Esophagus muscularis mucosa (tissue), 4 donors: ENCODE measurements at regions not wholly inside any gene's neighbourhood (a gene's known extent, or its start where the extent isn't known, plus 50 kb on each side); places are given as distances from the start of the nearest gene placed in this dataset.
"Not testable (repeated sequence)": the region's sequence is repeated elsewhere in the genome, so short reads cannot be mapped to it uniquely, and the experiment has no call there.

Experiments
- DNase-seq: peaks from one replicate; pipeline ENCODE4 v3.0.0-alpha.2; 2017; ENCODE audit errors: extremely low spot score
- H3K27ac ChIP-seq, 4 donors: fragments of 200-600 bp; sonication (generic); replicated peaks in 1 of 4; 1 replicate in 3 of 4; 2 replicates in 1 of 4; pipeline ENCODE4 v1.5.1; 2016 to 2019; ENCODE audit warnings: mild to moderate bottlenecking in 1 of 4
- H3K27me3 ChIP-seq, 4 donors: fragments of 200-600 bp; sonication (generic); one replicate each; pipeline versions ENCODE4 v1.5.1 to v1.6.0; 2016 to 2019
- H3K36me3 ChIP-seq, 4 donors: fragments of 200-600 bp; sonication (generic); one replicate each; pipeline ENCODE4 v1.5.1; 2016 to 2019
- H3K4me1 ChIP-seq, 4 donors: fragments of 200-600 bp; sonication (generic); one replicate each; pipeline ENCODE4 v1.5.1; 2016 to 2019
- H3K4me3 ChIP-seq, 4 donors: fragments of 200-600 bp; sonication (generic); 1 replicate in 2 of 4; 2 replicates in 2 of 4; pipeline ENCODE4 v1.5.1; 2016 to 2019; ENCODE audit warnings: mild to moderate bottlenecking in 4 of 4, moderate library complexity in 1 of 4
- H3K9me3 ChIP-seq, 4 donors: fragments of 200-600 bp; sonication (generic); 1 replicate in 3 of 4; 2 replicates in 1 of 4; pipeline ENCODE4 v1.5.1; 2016 to 2019
- EP300 ChIP-seq: sonication (generic); formaldehyde crosslinking; IDR thresholded peaks from one replicate; pipeline ENCODE4 v1.6.1; 2017; ENCODE audit warnings: antibody characterized with exemption
- POLR2A ChIP-seq: fragments of 450-650 bp; IDR thresholded peaks from one replicate; pipeline ENCODE4 v1.6.1; 2017; ENCODE audit warnings: antibody characterized with exemption, moderate library complexity, mild to moderate bottlenecking, low read depth
- POLR2AphosphoS5 ChIP-seq, 2 donors: sonication (generic); formaldehyde crosslinking; IDR thresholded peaks; one replicate each; pipeline ENCODE4 v1.6.1; 2017; ENCODE audit warnings: antibody characterized with exemption in 2 of 2
- WGBS: methylation state at CpG from one replicate; pipeline ENCODE4 v1.1.5; 2018; 5-methylcytosine and 5-hydroxymethylcytosine counted together
- intact Hi-C: fragments of 100-400 bp; cut with DNase I; formaldehyde crosslinking; loops from one replicate; pipeline ENCODE4 v1.15.1; 2023
- TF ChIP-seq, protein P1 (sequence below), 3 experiments: fragments of 200-600 bp in 2 of 3; fragments of 450-650 bp in 1 of 3; sonication (generic) in 2 of 3; IDR thresholded peaks; one replicate each; pipeline ENCODE4 v1.5.1; 2017 to 2019; ENCODE audit warnings: antibody characterized with exemption in 3 of 3, mild to moderate bottlenecking in 2 of 3, moderate library complexity in 1 of 3

DNA sequence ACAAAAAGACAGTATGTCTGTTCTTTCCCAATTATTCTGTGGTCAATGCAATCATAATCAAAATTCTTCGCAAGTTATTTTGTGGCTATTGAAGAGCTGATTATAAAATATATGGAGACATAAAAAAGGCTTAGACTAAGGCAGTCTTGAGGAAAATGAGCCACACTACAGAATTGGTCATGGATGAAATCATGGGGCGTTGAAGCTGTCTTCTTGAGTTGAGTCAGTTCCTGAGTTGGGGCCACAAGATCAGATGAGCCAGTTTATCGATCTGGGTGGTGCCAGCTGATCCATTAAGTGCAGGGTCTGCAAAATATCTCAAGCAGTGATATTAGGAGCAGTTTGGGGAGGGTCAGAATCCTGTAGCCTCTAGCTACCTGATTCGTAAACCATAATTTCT is 96.9 kb upstream of the NUTM2F start:
- H3K4me1 ChIP-seq, H3K27ac ChIP-seq, H3K9me3 ChIP-seq, H3K27me3 ChIP-seq, H3K36me3 ChIP-seq, H3K4me3 ChIP-seq, DNase-seq, intact Hi-C loops: not testable (repeated sequence)
- WGBS: 93% methylated on average over 3 of the region's 4 CpGs

DNA sequence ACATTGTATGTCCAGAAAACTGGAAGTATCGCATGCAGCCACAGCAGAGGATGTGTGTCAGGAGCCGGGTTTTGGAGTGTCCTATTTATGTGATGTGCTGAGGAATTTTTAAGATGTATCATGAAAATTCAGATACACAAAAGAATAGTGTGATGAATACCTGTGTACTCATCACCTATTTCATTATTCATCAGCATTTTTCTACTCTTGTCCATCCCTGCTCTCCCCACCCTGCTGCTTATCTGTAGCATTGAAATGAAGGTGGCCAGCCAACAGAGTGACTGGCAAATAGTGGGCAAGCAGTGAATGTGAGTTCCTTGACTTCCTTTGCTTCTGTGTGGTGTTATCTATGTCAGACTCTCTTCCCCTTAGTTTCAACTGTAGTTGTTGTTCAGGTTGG is 108.7 kb upstream of the NUTM2F start:
- H3K4me1 ChIP-seq, H3K9me3 ChIP-seq, intact Hi-C loops, H3K27me3 ChIP-seq, H3K4me3 ChIP-seq, H3K27ac ChIP-seq, DNase-seq: not testable (repeated sequence)
- no CpG with 5 or more reads among the region's 2 CpGs for WGBS
- peaks cover under 1 to 23% (median 4%) of the 10 kb centered on the region in 4 donors for H3K36me3 ChIP-seq

DNA sequence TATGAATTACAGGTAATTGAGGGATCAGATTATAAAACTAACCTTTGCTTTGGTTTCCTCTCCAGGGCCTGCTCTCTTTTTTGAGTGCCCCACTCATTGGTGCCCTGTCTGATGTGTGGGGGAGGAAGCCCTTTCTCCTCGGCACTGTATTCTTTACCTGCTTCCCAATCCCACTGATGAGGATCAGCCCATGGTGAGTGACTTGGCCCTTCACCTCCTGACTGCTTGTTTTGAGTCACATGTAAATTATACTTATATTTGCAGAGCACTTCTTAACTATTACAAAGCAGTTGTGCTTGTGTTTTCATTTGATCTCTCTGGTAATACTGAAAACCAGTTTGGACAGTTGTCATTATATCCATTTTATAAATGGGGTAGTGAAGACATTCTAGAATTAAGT is 109.9 kb upstream of the NUTM2F start:
- peaks cover 4 to 34% (median 14%) of the 10 kb centered on the region in 4 donors for H3K36me3 ChIP-seq
- 100% methylated on average over 1 of the region's 1 CpG for WGBS
- H3K4me3 ChIP-seq, DNase-seq, H3K27ac ChIP-seq, intact Hi-C loops, H3K27me3 ChIP-seq, H3K4me1 ChIP-seq, H3K9me3 ChIP-seq: not testable (repeated sequence)

DNA sequence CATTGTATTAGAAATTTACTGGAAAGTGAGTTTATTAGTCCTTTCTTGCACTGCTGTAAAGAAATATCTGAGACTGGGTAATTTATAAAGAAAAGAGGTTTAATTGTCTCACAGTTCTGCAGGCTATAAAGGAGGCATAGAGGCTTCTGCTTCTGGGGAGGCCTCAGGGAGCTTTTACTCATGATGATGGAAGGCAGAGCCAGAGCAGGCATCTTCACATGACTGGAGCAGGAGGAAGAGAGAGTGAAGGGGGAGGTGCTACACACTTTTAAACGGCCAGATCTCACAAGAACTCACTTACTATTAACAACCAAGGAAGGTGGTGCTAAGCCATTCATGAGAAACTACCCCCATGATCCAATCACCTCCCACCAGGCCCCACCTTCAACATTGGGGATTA is 112.7 kb upstream of the NUTM2F start:
- H3K4me1 ChIP-seq, DNase-seq, H3K27me3 ChIP-seq, intact Hi-C loops, H3K4me3 ChIP-seq, H3K27ac ChIP-seq, H3K9me3 ChIP-seq: not testable (repeated sequence)
- WGBS: 50% methylated on average over 1 of the region's 1 CpG
- peaks cover 10 to 45% (median 14%) of the 10 kb centered on the region in 4 donors for H3K36me3 ChIP-seq

DNA sequence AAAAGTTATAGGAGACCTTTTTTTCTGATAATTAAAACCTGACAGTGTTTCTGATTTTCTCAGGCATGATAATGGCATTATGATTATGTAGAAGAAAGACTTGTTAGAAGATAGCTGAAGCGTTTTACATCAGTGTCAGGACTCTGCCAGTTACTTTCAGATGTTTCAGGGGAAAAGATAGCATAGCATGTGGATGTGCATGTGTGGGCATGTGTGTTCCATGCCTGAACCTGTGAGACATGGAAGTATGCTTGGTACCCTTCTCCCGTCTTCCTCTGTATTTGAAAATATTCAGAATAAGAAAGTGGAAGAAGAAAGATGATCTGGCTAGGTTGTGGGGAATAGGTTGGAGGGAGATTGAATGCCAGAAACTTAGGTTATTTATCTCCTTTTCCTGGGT is 113.1 kb upstream of the PCAT7 start:
- no peak overlapping the region for H3K27ac ChIP-seq
- no peaks in the 10 kb centered on the region for H3K9me3 ChIP-seq
- WGBS: 91% methylated on average over 2 of the region's 2 CpGs
- peaks cover 0 to 7% (median 2%) of the 10 kb centered on the region in 4 donors for H3K4me1 ChIP-seq
- peaks cover 10 to 45% (median 14%) of the 10 kb centered on the region in 4 donors for H3K36me3 ChIP-seq
- TF ChIP-seq, protein P1, sequence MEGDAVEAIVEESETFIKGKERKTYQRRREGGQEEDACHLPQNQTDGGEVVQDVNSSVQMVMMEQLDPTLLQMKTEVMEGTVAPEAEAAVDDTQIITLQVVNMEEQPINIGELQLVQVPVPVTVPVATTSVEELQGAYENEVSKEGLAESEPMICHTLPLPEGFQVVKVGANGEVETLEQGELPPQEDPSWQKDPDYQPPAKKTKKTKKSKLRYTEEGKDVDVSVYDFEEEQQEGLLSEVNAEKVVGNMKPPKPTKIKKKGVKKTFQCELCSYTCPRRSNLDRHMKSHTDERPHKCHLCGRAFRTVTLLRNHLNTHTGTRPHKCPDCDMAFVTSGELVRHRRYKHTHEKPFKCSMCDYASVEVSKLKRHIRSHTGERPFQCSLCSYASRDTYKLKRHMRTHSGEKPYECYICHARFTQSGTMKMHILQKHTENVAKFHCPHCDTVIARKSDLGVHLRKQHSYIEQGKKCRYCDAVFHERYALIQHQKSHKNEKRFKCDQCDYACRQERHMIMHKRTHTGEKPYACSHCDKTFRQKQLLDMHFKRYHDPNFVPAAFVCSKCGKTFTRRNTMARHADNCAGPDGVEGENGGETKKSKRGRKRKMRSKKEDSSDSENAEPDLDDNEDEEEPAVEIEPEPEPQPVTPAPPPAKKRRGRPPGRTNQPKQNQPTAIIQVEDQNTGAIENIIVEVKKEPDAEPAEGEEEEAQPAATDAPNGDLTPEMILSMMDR (IDR thresholded peaks at IDR 0.05): no peak
- TF ChIP-seq POLR2A (no peak), POLR2AphosphoS5 (IDR thresholded peaks at IDR 0.05) (no peak), EP300 (no peak)
- no peak for DNase-seq
- intact Hi-C loops: no loop called here
- no peak overlapping the region for H3K4me3 ChIP-seq
- H3K27me3 ChIP-seq: no peaks in the 10 kb centered on the region

DNA sequence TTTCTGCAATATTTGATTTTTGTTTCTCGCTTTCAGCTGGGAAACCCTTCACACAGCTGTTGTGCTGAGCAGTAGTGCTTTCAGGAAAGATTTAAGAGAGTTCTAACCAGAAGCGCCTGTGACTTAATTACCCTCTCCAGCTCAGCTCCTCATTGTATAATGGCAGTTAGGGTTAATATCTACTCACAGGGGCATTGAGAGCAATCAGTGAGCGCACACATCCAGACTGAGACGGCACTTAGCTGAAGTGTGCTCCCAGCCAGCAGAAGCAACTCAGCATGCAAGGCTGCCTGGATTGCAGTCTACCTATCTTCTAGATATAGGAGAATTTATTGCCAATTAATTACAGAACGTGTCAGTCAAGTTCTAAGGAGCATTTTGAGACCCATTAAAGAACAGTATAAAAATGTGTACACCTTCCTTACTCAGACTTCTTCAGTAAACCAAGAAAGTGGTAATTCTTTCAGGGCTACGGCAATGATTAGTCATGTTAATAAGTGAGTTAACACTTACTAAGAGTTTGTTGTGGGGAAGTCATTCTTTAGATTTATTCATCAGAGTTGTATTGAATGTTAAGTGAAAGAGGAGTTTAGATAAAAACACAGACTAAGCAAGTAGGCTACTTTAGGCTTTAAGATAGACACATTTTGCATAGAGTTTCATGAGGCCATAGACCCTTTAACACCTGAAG is 111.7 kb upstream of the PCAT7 start:
- Histone ChIP-seq H3K4me3 (no peak overlapping the region), H3K27ac (no peak overlapping the region), H3K4me1 (peaks cover 0 to 7% (median 2%) of the 10 kb centered on the region in 4 donors), H3K27me3 (no peaks in the 10 kb centered on the region), H3K36me3 (peaks cover 10 to 57% (median 20%) of the 10 kb centered on the region in 4 donors), H3K9me3 (no peaks in the 10 kb centered on the region)
- intact Hi-C loops: no loop called here
- no peak for TF ChIP-seq POLR2A
- no peak for TF ChIP-seq POLR2AphosphoS5 (IDR thresholded peaks at IDR 0.05)
- no peak for TF ChIP-seq EP300
- TF ChIP-seq, protein P1 (IDR thresholded peaks at IDR 0.05): no peak
- 93% methylated on average over 6 of the region's 6 CpGs for WGBS
- no peak for DNase-seq

DNA sequence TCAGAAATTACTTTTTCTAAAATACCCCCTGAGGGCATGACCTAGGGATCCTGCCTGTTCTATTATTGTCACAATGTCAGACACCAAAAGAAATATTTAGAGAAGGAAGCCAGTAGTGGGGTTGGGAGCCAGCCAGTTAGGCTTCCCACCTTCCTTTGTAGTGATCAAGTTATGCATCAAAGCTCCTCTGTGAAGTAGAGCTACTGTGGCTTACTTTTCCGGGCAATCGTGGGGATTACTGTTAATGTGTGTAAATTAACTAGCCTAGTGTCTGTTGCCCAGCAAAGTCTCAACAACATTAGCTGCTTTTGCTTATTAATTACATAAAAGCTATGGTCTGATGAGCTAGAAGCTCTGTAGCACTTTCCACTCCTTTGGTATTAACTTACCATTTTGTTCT is 109.0 kb upstream of the PCAT7 start:
- Histone ChIP-seq H3K9me3 (no peaks in the 10 kb centered on the region), H3K4me3 (no peak overlapping the region), H3K27ac (no peak overlapping the region), H3K27me3 (no peaks in the 10 kb centered on the region), H3K4me1 (peaks cover 0 to 7% (median 2%) of the 10 kb centered on the region in 4 donors), H3K36me3 (peaks cover 19 to 64% (median 39%) of the 10 kb centered on the region in 4 donors)
- intact Hi-C loops: no loop called here
- DNase-seq: no peak
- TF ChIP-seq EP300 (no peak), POLR2AphosphoS5 (IDR thresholded peaks at IDR 0.05) (no peak), POLR2A (no peak)
- TF ChIP-seq, protein P1 (IDR thresholded peaks at IDR 0.05): no peak
- WGBS: 59% methylated on average over 2 of the region's 2 CpGs
